ENCODE measurements at regions not wholly inside any gene's neighbourhood (a gene's known extent, or its start where the extent isn't known, plus 50 kb on each side); places are given as distances from the start of the nearest gene placed in this dataset.
"Not testable (repeated sequence)": the region's sequence is repeated elsewhere in the genome, so short reads cannot be mapped to it uniquely, and the experiment has no call there.

DNA sequence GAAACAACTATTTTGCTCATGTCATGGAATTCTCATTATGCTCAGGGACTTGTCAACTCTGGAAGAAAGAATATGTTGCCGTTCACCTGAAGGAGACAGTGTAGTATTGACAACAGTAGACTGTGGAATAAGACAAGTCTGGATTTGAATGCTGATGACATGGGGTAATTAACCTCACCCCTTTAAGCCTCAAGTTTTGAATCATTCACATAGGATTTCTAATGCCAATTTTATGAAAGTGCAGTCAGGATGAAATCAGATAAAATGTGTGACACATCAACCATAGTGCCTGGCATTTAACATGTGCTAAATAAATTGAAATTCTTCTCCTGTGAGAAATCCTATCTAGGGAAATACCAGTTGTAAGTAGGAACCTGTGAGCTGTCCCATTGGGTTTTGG, 305.8 kb downstream of the KIF20B start (continued):
- TF ChIP-seq, protein P1, sequence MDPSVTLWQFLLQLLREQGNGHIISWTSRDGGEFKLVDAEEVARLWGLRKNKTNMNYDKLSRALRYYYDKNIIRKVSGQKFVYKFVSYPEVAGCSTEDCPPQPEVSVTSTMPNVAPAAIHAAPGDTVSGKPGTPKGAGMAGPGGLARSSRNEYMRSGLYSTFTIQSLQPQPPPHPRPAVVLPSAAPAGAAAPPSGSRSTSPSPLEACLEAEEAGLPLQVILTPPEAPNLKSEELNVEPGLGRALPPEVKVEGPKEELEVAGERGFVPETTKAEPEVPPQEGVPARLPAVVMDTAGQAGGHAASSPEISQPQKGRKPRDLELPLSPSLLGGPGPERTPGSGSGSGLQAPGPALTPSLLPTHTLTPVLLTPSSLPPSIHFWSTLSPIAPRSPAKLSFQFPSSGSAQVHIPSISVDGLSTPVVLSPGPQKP (IDR thresholded peaks at IDR 0.05; ENCODE audit: low read depth, low read length): no peak
- TF ChIP-seq FOXS1 (CRISPR knock-in tag; IDR thresholded peaks at IDR 0.05): no peak

DNA sequence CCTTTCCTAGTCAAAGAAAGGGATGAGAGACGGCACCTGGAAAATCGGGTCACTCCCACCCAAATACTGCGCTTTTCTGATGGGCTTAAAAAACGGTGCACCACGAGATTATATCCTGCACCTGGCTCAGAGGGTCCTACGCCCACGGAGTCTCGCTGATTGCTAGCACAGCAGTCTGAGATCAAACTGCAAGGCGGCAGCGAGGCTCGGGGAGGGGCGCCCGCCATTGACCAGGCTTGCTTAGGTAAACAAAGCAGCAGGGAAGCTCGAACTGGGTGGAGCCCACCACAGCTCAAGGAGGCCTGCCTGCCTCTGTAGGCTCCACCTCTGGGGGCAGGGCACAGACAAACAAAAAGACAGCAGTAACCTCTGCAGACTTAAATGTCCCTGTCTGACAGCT, 309.9 kb downstream of the KIF20B start:
- CTCF ChIA-PET; DNase-seq (ENCODE audit: low read depth in 1 of 2, low spot score in 1 of 2); H3K4me1 ChIP-seq; ATAC-seq; H3K27ac ChIP-seq; H3K4me2 ChIP-seq; POLR2A ChIA-PET; H3K9me3 ChIP-seq; FAIRE-seq; H3K4me3 ChIP-seq: not testable (repeated sequence)
- 13% methylated on average over 10 of the region's 14 CpGs for WGBS (ENCODE audit: missing lambda C conversion rate)

DNA sequence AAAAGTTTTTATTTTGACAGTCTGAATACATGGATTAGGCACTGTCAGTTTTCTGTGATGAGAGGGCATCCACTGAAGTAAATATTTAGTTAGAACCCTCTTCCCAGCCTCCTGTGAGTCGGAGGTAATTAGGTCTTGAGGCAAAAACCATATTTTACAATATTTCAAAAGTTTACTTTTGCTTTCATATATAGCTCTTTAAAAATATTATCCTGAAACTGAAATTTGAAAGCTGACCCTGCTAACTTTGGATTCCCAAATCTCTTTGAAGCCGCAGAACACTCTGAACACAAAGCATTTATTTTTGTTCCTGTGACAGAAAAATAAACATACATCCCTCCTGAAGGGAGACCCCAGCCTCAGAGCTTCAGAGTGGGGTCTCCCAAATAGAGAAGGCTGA, 317.4 kb downstream of the KIF20B start:
- Histone ChIP-seq H3K27ac (no peak overlapping the region), H3K4me3 (no peak overlapping the region), H3K9me3 (no peaks in the 10 kb centered on the region), H3K4me1 (no peaks in the 10 kb centered on the region), H3K4me2 (no peak overlapping the region)
- DNase-seq (ENCODE audit: low read depth in 1 of 2, low spot score in 1 of 2): no peak
- WGBS (ENCODE audit: missing lambda C conversion rate): 3% methylated on average over 2 of the region's 2 CpGs
- no peak for FAIRE-seq
- ChIA-PET POLR2A (no interaction called here), CTCF (no interaction called here)
- ATAC-seq: no peak
- TF ChIP-seq HOXA7 (CRISPR knock-in tag; IDR thresholded peaks at IDR 0.05) (no peak), ZFP36 (IDR thresholded peaks at IDR 0.05; ENCODE audit: borderline replicate concordance, partially characterized antibody) (no peak)

DNA sequence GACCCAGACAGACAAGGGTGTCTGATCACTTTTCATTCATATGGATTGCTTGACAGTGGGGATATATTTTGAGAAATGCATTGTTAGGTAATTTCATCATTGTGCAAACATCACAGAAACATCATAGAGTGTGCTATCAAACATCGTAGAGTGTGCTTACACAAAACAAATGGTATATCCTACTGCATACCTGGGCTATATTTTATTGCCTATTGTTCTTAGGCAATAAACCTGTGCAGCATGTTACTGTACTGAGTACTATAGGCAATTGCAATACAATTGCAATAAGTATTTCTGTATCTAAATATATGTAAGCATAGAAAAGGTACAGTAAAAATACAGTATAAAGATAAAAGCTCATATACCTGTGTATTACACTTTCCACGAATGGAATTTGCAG, 319.1 kb downstream of the KIF20B start:
- Histone ChIP-seq H3K27ac (no peak overlapping the region), H3K4me1 (no peaks in the 10 kb centered on the region), H3K4me2 (no peak overlapping the region), H3K4me3 (no peak overlapping the region), H3K9me3 (no peaks in the 10 kb centered on the region)
- ATAC-seq (no peak), DNase-seq (ENCODE audit: low read depth in 1 of 2, low spot score in 1 of 2) (no peak), FAIRE-seq (no peak)
- ChIA-PET CTCF (no interaction called here), POLR2A (no interaction called here)
- 0% methylated on average over 2 of the region's 2 CpGs for WGBS (ENCODE audit: missing lambda C conversion rate)
- no peak for TF ChIP-seq RAD21 (conservative IDR thresholded peaks at IDR 0.05 in 1 of 2, IDR thresholded peaks at IDR 0.05 in 1 of 2)
- TF ChIP-seq, protein P2, sequence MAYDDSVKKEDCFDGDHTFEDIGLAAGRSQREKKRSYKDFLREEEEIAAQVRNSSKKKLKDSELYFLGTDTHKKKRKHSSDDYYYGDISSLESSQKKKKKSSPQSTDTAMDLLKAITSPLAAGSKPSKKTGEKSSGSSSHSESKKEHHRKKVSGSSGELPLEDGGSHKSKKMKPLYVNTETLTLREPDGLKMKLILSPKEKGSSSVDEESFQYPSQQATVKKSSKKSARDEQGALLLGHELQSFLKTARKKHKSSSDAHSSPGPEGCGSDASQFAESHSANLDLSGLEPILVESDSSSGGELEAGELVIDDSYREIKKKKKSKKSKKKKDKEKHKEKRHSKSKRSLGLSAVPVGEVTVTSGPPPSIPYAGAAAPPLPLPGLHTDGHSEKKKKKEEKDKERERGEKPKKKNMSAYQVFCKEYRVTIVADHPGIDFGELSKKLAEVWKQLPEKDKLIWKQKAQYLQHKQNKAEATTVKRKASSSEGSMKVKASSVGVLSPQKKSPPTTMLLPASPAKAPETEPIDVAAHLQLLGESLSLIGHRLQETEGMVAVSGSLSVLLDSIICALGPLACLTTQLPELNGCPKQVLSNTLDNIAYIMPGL (CRISPR knock-in tag; IDR thresholded peaks at IDR 0.05; ENCODE audit: borderline replicate concordance): no peak
- TF ChIP-seq RNF2 (IDR thresholded peaks at IDR 0.05; ENCODE audit: borderline replicate concordance, low read depth): no peak
- TF ChIP-seq CBX2 (IDR thresholded peaks at IDR 0.05; ENCODE audit: borderline replicate concordance, low read depth): no peak
- TF ChIP-seq, protein P3, sequence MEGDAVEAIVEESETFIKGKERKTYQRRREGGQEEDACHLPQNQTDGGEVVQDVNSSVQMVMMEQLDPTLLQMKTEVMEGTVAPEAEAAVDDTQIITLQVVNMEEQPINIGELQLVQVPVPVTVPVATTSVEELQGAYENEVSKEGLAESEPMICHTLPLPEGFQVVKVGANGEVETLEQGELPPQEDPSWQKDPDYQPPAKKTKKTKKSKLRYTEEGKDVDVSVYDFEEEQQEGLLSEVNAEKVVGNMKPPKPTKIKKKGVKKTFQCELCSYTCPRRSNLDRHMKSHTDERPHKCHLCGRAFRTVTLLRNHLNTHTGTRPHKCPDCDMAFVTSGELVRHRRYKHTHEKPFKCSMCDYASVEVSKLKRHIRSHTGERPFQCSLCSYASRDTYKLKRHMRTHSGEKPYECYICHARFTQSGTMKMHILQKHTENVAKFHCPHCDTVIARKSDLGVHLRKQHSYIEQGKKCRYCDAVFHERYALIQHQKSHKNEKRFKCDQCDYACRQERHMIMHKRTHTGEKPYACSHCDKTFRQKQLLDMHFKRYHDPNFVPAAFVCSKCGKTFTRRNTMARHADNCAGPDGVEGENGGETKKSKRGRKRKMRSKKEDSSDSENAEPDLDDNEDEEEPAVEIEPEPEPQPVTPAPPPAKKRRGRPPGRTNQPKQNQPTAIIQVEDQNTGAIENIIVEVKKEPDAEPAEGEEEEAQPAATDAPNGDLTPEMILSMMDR (IDR thresholded peaks at IDR 0.05): no peak
- no peak for TF ChIP-seq ZNF302 (CRISPR knock-in tag; IDR thresholded peaks at IDR 0.05)
- TF ChIP-seq JUNB (IDR thresholded peaks at IDR 0.05): no peak
- TF ChIP-seq PHF8 (IDR thresholded peaks at IDR 0.05; ENCODE audit: borderline replicate concordance, low read depth): no peak
- no peak for TF ChIP-seq CEBPB (IDR thresholded peaks at IDR 0.05)
- TF ChIP-seq, protein P4, sequence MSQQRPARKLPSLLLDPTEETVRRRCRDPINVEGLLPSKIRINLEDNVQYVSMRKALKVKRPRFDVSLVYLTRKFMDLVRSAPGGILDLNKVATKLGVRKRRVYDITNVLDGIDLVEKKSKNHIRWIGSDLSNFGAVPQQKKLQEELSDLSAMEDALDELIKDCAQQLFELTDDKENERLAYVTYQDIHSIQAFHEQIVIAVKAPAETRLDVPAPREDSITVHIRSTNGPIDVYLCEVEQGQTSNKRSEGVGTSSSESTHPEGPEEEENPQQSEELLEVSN (IDR thresholded peaks at IDR 0.05; ENCODE audit: borderline replicate concordance, low read depth): no peak
- TF ChIP-seq NFE2L2 (conservative IDR thresholded peaks at IDR 0.05; ENCODE audit: low read length): no peak
- no peak for TF ChIP-seq RARB (CRISPR knock-in tag; IDR thresholded peaks at IDR 0.05)
- no peak for TF ChIP-seq MAZ (IDR thresholded peaks at IDR 0.05; ENCODE audit: borderline replicate concordance, low read depth, low read length)
- no peak for TF ChIP-seq HOXB5 (CRISPR knock-in tag; IDR thresholded peaks at IDR 0.05)
- TF ChIP-seq, protein P1 (IDR thresholded peaks at IDR 0.05; ENCODE audit: low read depth, low read length): no peak
- no peak for TF ChIP-seq TFCP2L1 (CRISPR knock-in tag; IDR thresholded peaks at IDR 0.05)
